Liver (tissue), 8 donors: ENCODE measurements at regions not wholly inside any gene's neighbourhood (a gene's known extent, or its start where the extent isn't known, plus 50 kb on each side); places are given as distances from the start of the nearest gene placed in this dataset.

Source experiments
- DNase-seq: peaks from one replicate; pipeline ENCODE4 v3.0.0-alpha.2; 2017; ENCODE audit warnings: low spot score
- H3K27ac ChIP-seq, 2 donors: one replicate each; pipeline ENCODE4 v1.7.0; 2013; ENCODE audit warnings: inconsistent platforms in 2 of 2, low read length in 2 of 2, control low read depth in 1 of 2, low read depth in 1 of 2, mild to moderate bottlenecking in 1 of 2
- H3K27me3 ChIP-seq, 4 donors: one replicate each; pipeline versions ENCODE4 v1.6.1 to v1.7.0; 2013; ENCODE audit warnings: low read length in 3 of 4, inconsistent platforms in 1 of 4, mild to moderate bottlenecking in 1 of 4, moderate library complexity in 1 of 4; ENCODE audit not compliant: control insufficient read depth in 4 of 4, insufficient read depth in 4 of 4
- H3K36me3 ChIP-seq, 4 donors: one replicate each; pipeline versions ENCODE4 v1.6.1 to v1.7.0; 2013; ENCODE audit warnings: low read length in 3 of 4, mild to moderate bottlenecking in 3 of 4, low read depth in 1 of 4, moderate library complexity in 1 of 4; ENCODE audit not compliant: control insufficient read depth in 4 of 4, insufficient read depth in 3 of 4
- H3K4me1 ChIP-seq, 4 donors: one replicate each; pipeline versions ENCODE4 v1.6.1 to v1.7.0; 2013; ENCODE audit warnings: low read length in 3 of 4, mild to moderate bottlenecking in 3 of 4, moderate library complexity in 1 of 4; ENCODE audit not compliant: control insufficient read depth in 4 of 4, insufficient read depth in 4 of 4
- H3K4me3 ChIP-seq, 3 donors: one replicate each; pipeline versions ENCODE4 v1.6.1 to v1.7.0; 2013; ENCODE audit warnings: low read length in 3 of 3, control low read depth in 1 of 3, low read depth in 1 of 3, mild to moderate bottlenecking in 1 of 3
- H3K9ac ChIP-seq, 2 donors: one replicate each; pipeline ENCODE4 v1.7.0; 2013; ENCODE audit warnings: low read length in 2 of 2, mild to moderate bottlenecking in 2 of 2, moderate library complexity in 2 of 2, control low read depth in 1 of 2, low read depth in 1 of 2
- H3K9me3 ChIP-seq, 4 donors: one replicate each; pipeline versions ENCODE4 v1.6.1 to v1.7.0; 2013; ENCODE audit warnings: low read length in 3 of 4; ENCODE audit not compliant: control insufficient read depth in 4 of 4
- EGR1 ChIP-seq, 2 donors: IDR thresholded peaks; 2 replicates each; pipeline ENCODE4 v1.6.1; 2016 to 2018; ENCODE audit warnings: antibody characterized with exemption in 2 of 2, low read depth in 2 of 2
- FOXA1 ChIP-seq: IDR thresholded peaks from 2 replicates; pipeline ENCODE4 v1.6.1; 2016; ENCODE audit warnings: antibody characterized with exemption
- FOXA2 ChIP-seq: IDR thresholded peaks from 2 replicates; pipeline ENCODE4 v1.6.1; 2016; ENCODE audit warnings: antibody characterized with exemption
- HNF4A ChIP-seq, 2 donors: conservative IDR thresholded peaks; 2 replicates each; pipeline ENCODE4 v1.6.1; 2016; ENCODE audit warnings: antibody characterized with exemption in 2 of 2, mild to moderate bottlenecking in 2 of 2
- HNF4G ChIP-seq: IDR thresholded peaks from 2 replicates; pipeline ENCODE4 v1.6.1; 2016; ENCODE audit warnings: antibody characterized with exemption
- JUND ChIP-seq, 2 donors: IDR thresholded peaks; 2 replicates each; pipeline ENCODE4 v1.6.1; 2016; ENCODE audit warnings: antibody characterized with exemption in 2 of 2
- NR2F2 ChIP-seq: IDR thresholded peaks from 2 replicates; pipeline ENCODE4 v1.6.1; 2016; ENCODE audit warnings: antibody characterized with exemption
- RXRA ChIP-seq, 2 donors: IDR thresholded peaks; 2 replicates each; pipeline ENCODE4 v1.6.1; 2017 to 2018; ENCODE audit warnings: antibody characterized with exemption in 2 of 2, mild to moderate bottlenecking in 1 of 2
- SP1 ChIP-seq: IDR thresholded peaks from 2 replicates; pipeline ENCODE4 v1.6.1; 2018; ENCODE audit warnings: antibody characterized with exemption, mild to moderate bottlenecking
- TAF1 ChIP-seq: conservative IDR thresholded peaks from 2 replicates; pipeline ENCODE4 v1.6.1; 2016; ENCODE audit warnings: antibody characterized with exemption, mild to moderate bottlenecking
- YY1 ChIP-seq: IDR thresholded peaks from 2 replicates; pipeline ENCODE4 v1.6.1; 2016; ENCODE audit warnings: antibody characterized with exemption, mild to moderate bottlenecking
- WGBS: extraction: QIAGEN DNeasy Blood & Tissue Kit; methylation state at CpG from one replicate; pipeline ENCODE4 v1.1.7; 2013; 5-methylcytosine and 5-hydroxymethylcytosine counted together
- TF ChIP-seq, protein P1 (sequence below): fragments of 150-350 bp; IDR thresholded peaks from 2 replicates; pipeline ENCODE4 v1.5.1; 2017; ENCODE audit warnings: improper control_type of control experiment, low read depth, low read length; ENCODE audit not compliant: missing input control
- TF ChIP-seq, protein P2 (sequence below): IDR thresholded peaks from 2 replicates; pipeline ENCODE4 v1.6.1; 2016; ENCODE audit warnings: antibody characterized with exemption
- TF ChIP-seq, protein P3 (sequence below): IDR thresholded peaks from 2 replicates; pipeline ENCODE4 v1.6.1; 2016; ENCODE audit warnings: antibody characterized with exemption
- TF ChIP-seq, protein P4 (sequence below): IDR thresholded peaks from 2 replicates; pipeline ENCODE4 v1.6.1; 2016; ENCODE audit warnings: antibody characterized with exemption
- donor health status: healthy.
- donor health status: healthy.
- donor health status: healthy.
- donor health status: healthy.
- donor health status: healthy.

DNA sequence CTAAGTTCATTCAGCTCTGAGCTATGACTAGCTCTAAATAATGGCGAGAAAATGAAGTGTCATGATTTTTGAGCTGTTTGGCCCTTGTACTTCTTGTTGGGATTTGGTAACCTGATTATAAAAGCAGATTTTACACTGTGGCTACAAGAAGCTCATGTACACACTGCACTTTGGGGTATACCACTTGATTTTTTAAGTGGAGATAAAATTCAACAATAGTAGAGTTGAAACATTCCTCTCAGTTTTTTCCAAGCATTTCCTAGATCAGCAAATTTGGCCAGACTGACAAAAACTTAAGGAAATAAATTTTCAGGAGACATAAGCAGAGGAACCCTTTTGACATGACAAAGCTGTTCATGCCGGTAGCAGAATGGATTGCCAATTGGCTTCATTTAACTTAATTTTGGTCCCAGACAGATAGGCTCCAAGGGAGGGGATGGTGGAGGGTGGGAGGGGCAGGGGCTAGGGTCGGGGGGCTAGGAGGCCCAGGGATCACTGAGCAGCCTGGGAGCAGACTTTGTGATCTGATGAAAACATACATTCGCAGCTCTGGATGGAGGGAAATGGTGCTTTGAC is 575.9 kb downstream of the METTL15 start:
- Histone ChIP-seq H3K27ac (no peak overlapping the region), H3K4me3 (no peak overlapping the region), H3K36me3 (no peaks in the 10 kb centered on the region), H3K4me1 (no peaks in the 10 kb centered on the region), H3K27me3 (no peaks in the 10 kb centered on the region), H3K9me3 (no peaks in the 10 kb centered on the region), H3K9ac (no peak overlapping the region)
- no peak for TF ChIP-seq EGR1 (IDR thresholded peaks at IDR 0.05; ENCODE audit: low read depth in 2 of 2)
- no peak for TF ChIP-seq SP1
- TF ChIP-seq NR2F2: no peak
- TF ChIP-seq, protein P1, sequence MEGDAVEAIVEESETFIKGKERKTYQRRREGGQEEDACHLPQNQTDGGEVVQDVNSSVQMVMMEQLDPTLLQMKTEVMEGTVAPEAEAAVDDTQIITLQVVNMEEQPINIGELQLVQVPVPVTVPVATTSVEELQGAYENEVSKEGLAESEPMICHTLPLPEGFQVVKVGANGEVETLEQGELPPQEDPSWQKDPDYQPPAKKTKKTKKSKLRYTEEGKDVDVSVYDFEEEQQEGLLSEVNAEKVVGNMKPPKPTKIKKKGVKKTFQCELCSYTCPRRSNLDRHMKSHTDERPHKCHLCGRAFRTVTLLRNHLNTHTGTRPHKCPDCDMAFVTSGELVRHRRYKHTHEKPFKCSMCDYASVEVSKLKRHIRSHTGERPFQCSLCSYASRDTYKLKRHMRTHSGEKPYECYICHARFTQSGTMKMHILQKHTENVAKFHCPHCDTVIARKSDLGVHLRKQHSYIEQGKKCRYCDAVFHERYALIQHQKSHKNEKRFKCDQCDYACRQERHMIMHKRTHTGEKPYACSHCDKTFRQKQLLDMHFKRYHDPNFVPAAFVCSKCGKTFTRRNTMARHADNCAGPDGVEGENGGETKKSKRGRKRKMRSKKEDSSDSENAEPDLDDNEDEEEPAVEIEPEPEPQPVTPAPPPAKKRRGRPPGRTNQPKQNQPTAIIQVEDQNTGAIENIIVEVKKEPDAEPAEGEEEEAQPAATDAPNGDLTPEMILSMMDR: no peak
- TF ChIP-seq, protein P2, sequence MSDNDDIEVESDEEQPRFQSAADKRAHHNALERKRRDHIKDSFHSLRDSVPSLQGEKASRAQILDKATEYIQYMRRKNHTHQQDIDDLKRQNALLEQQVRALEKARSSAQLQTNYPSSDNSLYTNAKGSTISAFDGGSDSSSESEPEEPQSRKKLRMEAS: no peak
- TF ChIP-seq JUND (IDR thresholded peaks at IDR 0.05): no peak
- TF ChIP-seq, protein P3, sequence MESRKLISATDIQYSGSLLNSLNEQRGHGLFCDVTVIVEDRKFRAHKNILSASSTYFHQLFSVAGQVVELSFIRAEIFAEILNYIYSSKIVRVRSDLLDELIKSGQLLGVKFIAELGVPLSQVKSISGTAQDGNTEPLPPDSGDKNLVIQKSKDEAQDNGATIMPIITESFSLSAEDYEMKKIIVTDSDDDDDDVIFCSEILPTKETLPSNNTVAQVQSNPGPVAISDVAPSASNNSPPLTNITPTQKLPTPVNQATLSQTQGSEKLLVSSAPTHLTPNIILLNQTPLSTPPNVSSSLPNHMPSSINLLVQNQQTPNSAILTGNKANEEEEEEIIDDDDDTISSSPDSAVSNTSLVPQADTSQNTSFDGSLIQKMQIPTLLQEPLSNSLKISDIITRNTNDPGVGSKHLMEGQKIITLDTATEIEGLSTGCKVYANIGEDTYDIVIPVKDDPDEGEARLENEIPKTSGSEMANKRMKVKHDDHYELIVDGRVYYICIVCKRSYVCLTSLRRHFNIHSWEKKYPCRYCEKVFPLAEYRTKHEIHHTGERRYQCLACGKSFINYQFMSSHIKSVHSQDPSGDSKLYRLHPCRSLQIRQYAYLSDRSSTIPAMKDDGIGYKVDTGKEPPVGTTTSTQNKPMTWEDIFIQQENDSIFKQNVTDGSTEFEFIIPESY: no peak
- DNase-seq: no peak
- 57% methylated on average over 4 of the region's 4 CpGs for WGBS

DNA sequence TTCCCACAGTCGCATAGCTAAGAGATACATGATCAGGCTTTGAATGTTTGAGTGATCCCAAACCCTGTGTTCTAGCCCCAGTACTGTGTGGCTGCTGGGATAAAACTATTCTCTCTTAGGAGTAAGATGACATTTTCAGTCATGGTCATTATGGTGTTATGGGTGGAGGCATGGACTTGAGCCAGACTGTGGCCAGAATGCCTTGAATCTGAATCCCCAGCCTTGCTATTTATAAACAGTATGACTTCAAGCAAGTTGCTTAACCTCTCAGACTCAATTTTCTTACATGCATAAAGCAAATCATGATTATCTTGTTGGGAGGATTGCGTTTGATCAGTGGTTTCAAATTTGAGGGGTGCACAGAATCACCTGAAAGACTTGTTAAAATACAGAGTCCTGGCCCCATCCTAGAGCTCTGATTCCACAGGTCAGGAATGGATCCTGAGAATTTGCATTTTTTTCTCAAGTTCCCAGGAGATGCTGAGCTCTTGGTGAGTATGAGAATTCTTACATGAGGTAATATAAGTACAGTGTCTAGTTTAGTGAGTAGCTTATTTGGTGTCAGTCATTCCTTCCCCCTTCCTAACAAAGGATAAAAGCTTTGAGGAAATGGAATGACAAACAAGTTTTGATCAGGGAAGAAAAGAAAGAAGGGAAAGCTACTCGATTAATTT is 571.7 kb downstream of the METTL15 start:
- WGBS: 85% methylated on average over 3 of the region's 3 CpGs
- no peak for DNase-seq
- no peaks in the 10 kb centered on the region for H3K9me3 ChIP-seq
- no peak overlapping the region for H3K9ac ChIP-seq
- TF ChIP-seq, protein P4, sequence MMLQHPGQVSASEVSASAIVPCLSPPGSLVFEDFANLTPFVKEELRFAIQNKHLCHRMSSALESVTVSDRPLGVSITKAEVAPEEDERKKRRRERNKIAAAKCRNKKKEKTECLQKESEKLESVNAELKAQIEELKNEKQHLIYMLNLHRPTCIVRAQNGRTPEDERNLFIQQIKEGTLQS: no peak
- TF ChIP-seq FOXA1: no peak
- no peak for TF ChIP-seq TAF1
- no peak for TF ChIP-seq YY1
- TF ChIP-seq, protein P2: no peak
- TF ChIP-seq JUND (IDR thresholded peaks at IDR 0.05): no peak
- TF ChIP-seq EGR1 (IDR thresholded peaks at IDR 0.05; ENCODE audit: low read depth in 2 of 2): no peak
- TF ChIP-seq HNF4G: no peak
- TF ChIP-seq NR2F2: no peak
- no peak for TF ChIP-seq FOXA2
- no peak for TF ChIP-seq RXRA (IDR thresholded peaks at IDR 0.05)
- TF ChIP-seq HNF4A (conservative IDR thresholded peaks at IDR 0.05): no peak
- H3K36me3 ChIP-seq: no peaks in the 10 kb centered on the region
- no peaks in the 10 kb centered on the region for H3K4me1 ChIP-seq
- H3K27me3 ChIP-seq: no peaks in the 10 kb centered on the region
- no peak overlapping the region for H3K27ac ChIP-seq
- no peak overlapping the region for H3K4me3 ChIP-seq
